Trophoblast cell (in vitro differentiated cells and primary cell): ENCODE measurements at regions not wholly inside any gene's neighbourhood (a gene's known extent, or its start where the extent isn't known, plus 50 kb on each side); places are given as distances from the start of the nearest gene placed in this dataset.

Experiments used
- DNase-seq, 2 donors: peaks; one replicate each; pipeline ENCODE4 v3.0.0-alpha.2; 2016
- H2AFZ ChIP-seq: 2 replicates; pipeline ENCODE4 v1.6.1; 2013; ENCODE audit warnings: low read length, moderate library complexity, mild to moderate bottlenecking; ENCODE audit not compliant: insufficient read depth, poor library complexity
- H2AK5ac ChIP-seq: 2 replicates; pipeline ENCODE4 v1.6.1; 2013; ENCODE audit warnings: mild to moderate bottlenecking, low read length
- H2BK120ac ChIP-seq: 2 replicates; pipeline ENCODE4 v1.6.1; 2013; ENCODE audit warnings: low read length, mild to moderate bottlenecking, moderate library complexity; ENCODE audit not compliant: insufficient read depth, poor library complexity
- H2BK12ac ChIP-seq: 2 replicates; pipeline ENCODE4 v1.6.1; 2013; ENCODE audit warnings: mild to moderate bottlenecking, low read length, moderate library complexity
- H2BK5ac ChIP-seq: 2 replicates; pipeline ENCODE4 v1.6.1; 2013; ENCODE audit warnings: low read length, low read depth, moderate library complexity, mild to moderate bottlenecking; ENCODE audit not compliant: poor library complexity
- H3K14ac ChIP-seq: 2 replicates; pipeline ENCODE4 v1.6.1; 2013; ENCODE audit warnings: mild to moderate bottlenecking, low read length
- H3K18ac ChIP-seq: 2 replicates; pipeline ENCODE4 v1.6.1; 2013; ENCODE audit warnings: mild to moderate bottlenecking, low read length
- H3K23ac ChIP-seq: 2 replicates; pipeline ENCODE4 v1.6.1; 2013; ENCODE audit warnings: low read length
- H3K27ac ChIP-seq: 2 replicates; pipeline ENCODE4 v1.5.1; 2013; ENCODE audit warnings: low read depth, mild to moderate bottlenecking, inconsistent platforms, low read length, moderate library complexity
- H3K27me3 ChIP-seq: 2 replicates; pipeline ENCODE4 v1.6.1; 2013; ENCODE audit warnings: inconsistent platforms, mild to moderate bottlenecking, low read length, moderate library complexity; ENCODE audit not compliant: insufficient read depth
- H3K36me3 ChIP-seq, 2 experiments: 1 replicate in 1 of 2; 2 replicates in 1 of 2; pipeline ENCODE4 v1.6.1; 2013; ENCODE audit warnings: low read length in 2 of 2, mild to moderate bottlenecking in 2 of 2, moderate library complexity in 1 of 2; ENCODE audit not compliant: insufficient read depth in 2 of 2, control insufficient read depth in 1 of 2
- H3K4ac ChIP-seq: 2 replicates; pipeline ENCODE4 v1.6.1; 2013; ENCODE audit warnings: low read depth, mild to moderate bottlenecking, low read length, moderate library complexity
- H3K4me1 ChIP-seq, 2 experiments: 1 replicate in 1 of 2; 2 replicates in 1 of 2; pipeline ENCODE4 v1.6.1; 2013; ENCODE audit warnings: low read length in 2 of 2, mild to moderate bottlenecking in 2 of 2, moderate library complexity in 1 of 2; ENCODE audit not compliant: insufficient read depth in 2 of 2, control insufficient read depth in 1 of 2
- H3K4me2 ChIP-seq: 2 replicates; pipeline ENCODE4 v1.6.1; 2013; ENCODE audit warnings: inconsistent platforms, mild to moderate bottlenecking, low read length, moderate library complexity
- H3K4me3 ChIP-seq: 2 replicates; pipeline ENCODE4 v1.5.1; 2013; ENCODE audit warnings: mild to moderate bottlenecking, low read depth, low read length, inconsistent platforms
- H3K79me1 ChIP-seq: one replicate; pipeline ENCODE4 v1.6.1; 2013; ENCODE audit warnings: low read length
- H3K79me2 ChIP-seq: 2 replicates; pipeline ENCODE4 v1.6.1; 2013; ENCODE audit warnings: low read length, mild to moderate bottlenecking; ENCODE audit not compliant: control insufficient read depth, insufficient read depth, poor library complexity
- H3K9ac ChIP-seq: 2 replicates; pipeline ENCODE4 v1.6.1; 2013; ENCODE audit warnings: mild to moderate bottlenecking, low read length
- H3K9me3 ChIP-seq: 2 replicates; pipeline ENCODE4 v1.6.1; 2013; ENCODE audit warnings: low read depth, mild to moderate bottlenecking, control low read depth, inconsistent platforms, low read length; ENCODE audit not compliant: insufficient read depth
- H4K12ac ChIP-seq: 2 replicates; pipeline ENCODE4 v1.6.1; 2013; ENCODE audit warnings: low read depth, mild to moderate bottlenecking, low read length, moderate library complexity
- H4K8ac ChIP-seq: 2 replicates; pipeline ENCODE4 v1.6.1; 2013; ENCODE audit warnings: low read depth, mild to moderate bottlenecking, low read length, moderate library complexity
- H4K91ac ChIP-seq: one replicate; pipeline ENCODE4 v1.6.1; 2013; ENCODE audit warnings: low read depth, mild to moderate bottlenecking, low read length, moderate library complexity
- WGBS: extraction: QIAGEN DNeasy Blood & Tissue Kit; methylation state at CpG from one replicate; pipeline ENCODE4 v1.1.7; 2013; ENCODE audit warnings: missing lambda C conversion rate; ENCODE audit not compliant: insufficient read length, insufficient coverage; ENCODE audit errors: extremely low coverage; 5-methylcytosine and 5-hydroxymethylcytosine counted together

- peaks cover 10% of the 10 kb centered on the region for H3K9me3 ChIP-seq
- H3K36me3 ChIP-seq: no peaks in the 10 kb centered on the region
- H4K91ac ChIP-seq: no peak overlapping the region
- H3K4me1 ChIP-seq: no peaks in the 10 kb centered on the region
- H3K27ac ChIP-seq: no peak overlapping the region
- WGBS: no CpG with 5 or more reads among the region's 7 CpGs
- H2BK5ac ChIP-seq: no peak overlapping the region
- H3K79me1 ChIP-seq: no peaks in the 10 kb centered on the region
- no peak overlapping the region for H4K8ac ChIP-seq
- H3K79me2 ChIP-seq: no peaks in the 10 kb centered on the region
- no peak overlapping the region for H2AK5ac ChIP-seq
- H3K14ac ChIP-seq: no peak overlapping the region
- no peak overlapping the region for H3K4ac ChIP-seq
- H2AFZ ChIP-seq: no peak overlapping the region
- H3K4me3 ChIP-seq: no peak overlapping the region
- no peak for DNase-seq
- H3K9ac ChIP-seq: no peak overlapping the region
- no peak overlapping the region for H4K12ac ChIP-seq
- H2BK12ac ChIP-seq: no peak overlapping the region
- H3K18ac ChIP-seq: no peak overlapping the region
- H3K23ac ChIP-seq: no peak overlapping the region
- no peak overlapping the region for H2BK120ac ChIP-seq
- no peak overlapping the region for H3K4me2 ChIP-seq
- H3K27me3 ChIP-seq: no peaks in the 10 kb centered on the region
Measured at GRCh38 chr13:110794209-110794608, 80.7 kb downstream of the ING1 start.

- WGBS: no CpG with 5 or more reads among the region's 9 CpGs
- Histone ChIP-seq H3K36me3 (no peaks in the 10 kb centered on the region), H3K4ac (no peak overlapping the region), H2BK12ac (no peak overlapping the region), H3K4me3 (no peak overlapping the region), H4K91ac (no peak overlapping the region), H3K27ac (no peak overlapping the region), H4K8ac (no peak overlapping the region), H3K18ac (no peak overlapping the region), H3K79me1 (no peaks in the 10 kb centered on the region), H2AK5ac (no peak overlapping the region), H4K12ac (no peak overlapping the region), H2AFZ (no peak overlapping the region), H3K14ac (no peak overlapping the region), H2BK120ac (no peak overlapping the region), H3K4me1 (peaks cover 0 to 2% of the 10 kb centered on the region in 2 experiments), H3K79me2 (no peaks in the 10 kb centered on the region), H3K23ac (no peak overlapping the region), H2BK5ac (no peak overlapping the region), H3K4me2 (no peak overlapping the region), H3K9me3 (peaks cover 10% of the 10 kb centered on the region), H3K9ac (no peak overlapping the region), H3K27me3 (no peaks in the 10 kb centered on the region)
- DNase-seq: no peak
Measured at GRCh38 chr13:110797230-110797877, 83.9 kb downstream of the ING1 start.

GRCh38 chr13:110798081-110798994 is 84.8 kb downstream of the ING1 start:
- H3K4ac ChIP-seq: no peak overlapping the region
- H2BK5ac ChIP-seq: no peak overlapping the region
- no peak overlapping the region for H3K9ac ChIP-seq
- H4K12ac ChIP-seq: no peak overlapping the region
- H3K23ac ChIP-seq: no peak overlapping the region
- H2AK5ac ChIP-seq: no peak overlapping the region
- no peak overlapping the region for H3K18ac ChIP-seq
- DNase-seq: no peak
- H4K8ac ChIP-seq: no peak overlapping the region
- H3K79me1 ChIP-seq: no peaks in the 10 kb centered on the region
- no peaks in the 10 kb centered on the region for H3K79me2 ChIP-seq
- H3K4me1 ChIP-seq: peaks cover 0 to 2% of the 10 kb centered on the region in 2 experiments
- peaks cover 4% of the 10 kb centered on the region for H3K9me3 ChIP-seq
- H2BK120ac ChIP-seq: no peak overlapping the region
- H3K27me3 ChIP-seq: no peaks in the 10 kb centered on the region
- no peak overlapping the region for H3K27ac ChIP-seq
- no peaks in the 10 kb centered on the region for H3K36me3 ChIP-seq
- H3K4me2 ChIP-seq: no peak overlapping the region
- H4K91ac ChIP-seq: no peak overlapping the region
- H2AFZ ChIP-seq: no peak overlapping the region
- no peak overlapping the region for H2BK12ac ChIP-seq
- WGBS: no CpG with 5 or more reads among the region's 18 CpGs
- no peak overlapping the region for H3K4me3 ChIP-seq
- H3K14ac ChIP-seq: no peak overlapping the region

GRCh38 chr13:110799246-110800236 is 86.0 kb downstream of the ING1 start:
- H3K4me1 ChIP-seq: peaks cover 0 to 2% of the 10 kb centered on the region in 2 experiments
- no peaks in the 10 kb centered on the region for H3K27me3 ChIP-seq
- no peak overlapping the region for H3K23ac ChIP-seq
- no peak overlapping the region for H2BK12ac ChIP-seq
- no peak overlapping the region for H2BK120ac ChIP-seq
- H3K79me1 ChIP-seq: no peaks in the 10 kb centered on the region
- no peak overlapping the region for H2AK5ac ChIP-seq
- H2BK5ac ChIP-seq: no peak overlapping the region
- H4K12ac ChIP-seq: no peak overlapping the region
- DNase-seq: no peak
- WGBS: no CpG with 5 or more reads among the region's 30 CpGs
- H2AFZ ChIP-seq: no peak overlapping the region
- H3K9me3 ChIP-seq: no peaks in the 10 kb centered on the region
- H3K9ac ChIP-seq: peak overlapping the region; percentile 31
- no peak overlapping the region for H4K91ac ChIP-seq
- no peaks in the 10 kb centered on the region for H3K79me2 ChIP-seq
- H3K18ac ChIP-seq: no peak overlapping the region
- no peak overlapping the region for H4K8ac ChIP-seq
- no peak overlapping the region for H3K14ac ChIP-seq
- H3K36me3 ChIP-seq: no peaks in the 10 kb centered on the region
- no peak overlapping the region for H3K4me3 ChIP-seq
- no peak overlapping the region for H3K4ac ChIP-seq
- no peak overlapping the region for H3K4me2 ChIP-seq
- no peak overlapping the region for H3K27ac ChIP-seq
